ENCODE measurements at regions not wholly inside any gene's neighbourhood (a gene's known extent, or its start where the extent isn't known, plus 50 kb on each side); places are given as distances from the start of the nearest gene placed in this dataset.

- TF ChIP-seq, protein P1, sequence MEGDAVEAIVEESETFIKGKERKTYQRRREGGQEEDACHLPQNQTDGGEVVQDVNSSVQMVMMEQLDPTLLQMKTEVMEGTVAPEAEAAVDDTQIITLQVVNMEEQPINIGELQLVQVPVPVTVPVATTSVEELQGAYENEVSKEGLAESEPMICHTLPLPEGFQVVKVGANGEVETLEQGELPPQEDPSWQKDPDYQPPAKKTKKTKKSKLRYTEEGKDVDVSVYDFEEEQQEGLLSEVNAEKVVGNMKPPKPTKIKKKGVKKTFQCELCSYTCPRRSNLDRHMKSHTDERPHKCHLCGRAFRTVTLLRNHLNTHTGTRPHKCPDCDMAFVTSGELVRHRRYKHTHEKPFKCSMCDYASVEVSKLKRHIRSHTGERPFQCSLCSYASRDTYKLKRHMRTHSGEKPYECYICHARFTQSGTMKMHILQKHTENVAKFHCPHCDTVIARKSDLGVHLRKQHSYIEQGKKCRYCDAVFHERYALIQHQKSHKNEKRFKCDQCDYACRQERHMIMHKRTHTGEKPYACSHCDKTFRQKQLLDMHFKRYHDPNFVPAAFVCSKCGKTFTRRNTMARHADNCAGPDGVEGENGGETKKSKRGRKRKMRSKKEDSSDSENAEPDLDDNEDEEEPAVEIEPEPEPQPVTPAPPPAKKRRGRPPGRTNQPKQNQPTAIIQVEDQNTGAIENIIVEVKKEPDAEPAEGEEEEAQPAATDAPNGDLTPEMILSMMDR (IDR thresholded peaks at IDR 0.05; ENCODE audit: insufficient read depth, low read depth, low read length): no peak
- no peak for DNase-seq (ENCODE audit: low read depth)
- no peak overlapping the region for H3K4me3 ChIP-seq (ENCODE audit: low read depth, low read length)
Measured at GRCh38 chr3:124293584-124293983, 301.7 kb upstream of the ROPN1 start.

- H3K4me3 ChIP-seq (ENCODE audit: low read depth, low read length): no peak overlapping the region
- TF ChIP-seq, protein P1 (IDR thresholded peaks at IDR 0.05; ENCODE audit: insufficient read depth, low read depth, low read length): no peak
- DNase-seq (ENCODE audit: low read depth): no peak
Measured at GRCh38 chr3:124295362-124295761, 303.4 kb upstream of the ROPN1 start.

DNA sequence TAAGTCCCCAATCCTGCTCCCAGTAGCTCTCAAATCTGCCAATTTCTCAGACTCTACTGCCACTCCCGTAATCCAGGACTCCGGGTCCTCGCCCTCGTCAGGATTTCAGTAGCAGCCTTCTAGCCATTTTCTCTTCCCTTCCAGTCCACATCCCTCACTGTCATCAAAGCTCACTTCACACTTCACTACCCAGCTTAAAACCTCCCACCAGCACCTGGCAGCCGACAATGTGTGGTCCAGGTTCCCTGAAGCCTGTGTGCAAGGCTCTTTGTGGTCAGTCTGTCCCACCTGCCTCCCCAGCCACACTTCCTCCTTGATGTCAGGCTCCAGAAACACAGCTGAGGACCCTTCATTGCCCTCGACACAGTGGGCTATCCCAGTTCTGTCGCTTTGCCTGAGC, 304.5 kb upstream of the ROPN1 start:
- TF ChIP-seq, protein P1 (IDR thresholded peaks at IDR 0.05; ENCODE audit: insufficient read depth, low read depth, low read length): no peak
- no peak for DNase-seq (ENCODE audit: low read depth)
- no peak overlapping the region for H3K4me3 ChIP-seq (ENCODE audit: low read depth, low read length)

DNA sequence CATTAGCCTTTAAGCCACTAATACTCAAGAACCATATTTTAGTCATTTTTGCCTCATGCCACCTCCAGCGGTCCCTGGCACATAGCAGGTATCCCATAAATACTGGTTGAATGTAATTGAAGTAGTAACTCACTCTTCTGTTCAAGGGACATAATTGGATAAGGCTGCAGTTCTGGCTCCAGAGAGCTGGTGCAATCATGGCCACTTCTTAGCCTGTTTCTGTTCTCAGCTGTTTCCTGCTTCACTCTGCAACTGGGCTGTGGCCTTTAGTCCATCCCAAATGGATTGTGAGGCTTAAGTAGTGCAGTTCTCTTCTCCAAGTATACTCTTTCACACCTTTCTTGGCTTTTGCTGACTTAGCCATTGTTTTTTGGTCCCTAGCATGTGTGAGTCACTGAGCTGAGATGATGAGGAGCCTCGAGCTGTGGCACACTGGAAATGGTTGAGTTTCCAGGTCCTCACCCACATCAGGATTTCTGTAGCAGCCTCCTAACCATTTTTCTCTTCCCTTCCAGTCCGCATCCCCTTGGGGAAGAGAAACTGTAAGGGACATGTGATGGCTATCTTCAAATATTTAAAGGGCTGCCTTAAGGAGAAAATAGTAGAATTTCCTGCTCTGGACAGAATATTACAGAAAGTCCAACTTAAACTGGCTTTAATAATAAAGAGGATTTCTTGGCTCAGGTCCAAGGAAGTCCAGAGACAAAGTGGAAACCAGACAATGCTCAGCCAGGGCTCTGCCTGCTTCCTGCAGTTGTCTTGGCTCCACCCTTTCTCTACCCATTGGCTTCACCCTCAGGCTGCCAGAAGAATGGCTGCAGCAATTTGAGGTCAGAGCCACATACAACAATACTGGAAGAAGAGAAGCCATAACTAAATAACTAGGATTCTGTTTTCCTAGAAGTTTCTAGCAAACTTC, 305.4 kb upstream of the ROPN1 start:
- no peak for DNase-seq (ENCODE audit: low read depth)
- TF ChIP-seq, protein P1 (IDR thresholded peaks at IDR 0.05; ENCODE audit: insufficient read depth, low read depth, low read length): no peak
- no peak overlapping the region for H3K4me3 ChIP-seq (ENCODE audit: low read depth, low read length)

DNA sequence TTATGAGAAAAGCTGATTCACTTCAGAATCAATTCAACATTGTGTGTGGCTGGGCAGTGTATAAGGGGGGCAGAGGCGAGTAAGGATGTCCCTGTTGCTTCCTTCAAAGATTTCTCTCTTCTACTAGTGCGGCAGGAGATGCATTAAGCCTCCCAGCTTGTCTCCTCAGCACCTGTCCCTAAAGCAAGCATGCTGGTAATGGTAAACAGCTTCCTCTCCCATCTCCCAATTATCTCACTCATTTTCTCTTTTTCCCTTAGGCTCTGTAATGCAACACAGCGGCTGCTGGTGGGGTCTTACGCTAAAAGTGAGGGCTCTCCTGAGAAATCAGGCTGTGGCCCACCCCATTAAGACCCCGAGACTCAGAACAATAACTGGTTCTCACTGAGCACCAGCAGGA, 306.4 kb upstream of the ROPN1 start:
- H3K4me3 ChIP-seq (ENCODE audit: low read depth, low read length): no peak overlapping the region
- DNase-seq (ENCODE audit: low read depth): no peak
- TF ChIP-seq, protein P1 (IDR thresholded peaks at IDR 0.05; ENCODE audit: insufficient read depth, low read depth, low read length): no peak

GRCh38 chr3:124298951-124299350, 307.0 kb upstream of the ROPN1 start:
- H3K4me3 ChIP-seq (ENCODE audit: low read depth, low read length): no peak overlapping the region
- TF ChIP-seq, protein P1 (IDR thresholded peaks at IDR 0.05; ENCODE audit: insufficient read depth, low read depth, low read length): no peak
- no peak for DNase-seq (ENCODE audit: low read depth)
